ENCODE measurements at regions not wholly inside any gene's neighbourhood (a gene's known extent, or its start where the extent isn't known, plus 50 kb on each side); places are given as distances from the start of the nearest gene placed in this dataset.
"Not testable (repeated sequence)": the region's sequence is repeated elsewhere in the genome, so short reads cannot be mapped to it uniquely, and the experiment has no call there.

DNA sequence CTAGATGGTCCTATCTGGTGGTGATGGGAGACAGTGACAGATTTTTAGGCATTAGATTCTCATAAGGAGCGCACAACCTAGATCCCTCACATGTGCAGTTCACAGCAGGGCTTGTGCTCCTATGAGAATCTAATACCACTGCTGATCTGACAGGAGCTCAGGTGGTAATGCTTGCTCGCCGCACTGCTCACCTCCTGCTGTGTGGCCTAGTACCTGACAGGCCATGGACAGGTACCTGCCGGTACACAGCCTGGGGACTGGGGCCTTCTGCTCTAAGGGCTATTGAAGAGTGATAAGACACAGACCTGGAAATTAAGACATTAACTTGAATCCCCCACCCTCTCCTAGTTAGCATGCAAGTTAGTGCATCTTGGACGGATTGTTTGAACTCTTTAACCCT lies 64.4 kb downstream of the KLRB1 start:
- DNase-seq (ENCODE audit: extremely low spot score); CTCF ChIA-PET; POLR2A ChIA-PET: not testable (repeated sequence)

DNA sequence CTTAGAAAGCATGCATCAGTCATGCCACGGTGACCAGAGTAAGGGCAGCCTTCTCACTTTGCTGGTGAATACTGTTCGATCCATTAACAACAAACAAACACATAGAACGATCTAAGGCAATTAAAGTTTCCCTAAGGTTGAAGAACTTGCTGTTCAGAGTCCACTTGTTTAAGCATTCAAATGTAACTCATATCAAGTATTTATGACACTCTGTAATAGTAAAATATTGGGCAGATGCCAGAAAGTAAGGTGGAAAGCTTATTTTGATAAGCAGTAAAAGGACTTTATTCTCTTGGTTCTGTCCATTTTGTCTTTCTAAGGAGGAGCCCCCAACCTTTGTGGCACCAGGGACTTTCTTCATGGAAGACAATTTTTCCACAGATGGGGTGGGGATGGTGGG lies 64.9 kb downstream of the KLRB1 start:
- POLR2A ChIA-PET; CTCF ChIA-PET; DNase-seq (ENCODE audit: extremely low spot score): not testable (repeated sequence)

DNA sequence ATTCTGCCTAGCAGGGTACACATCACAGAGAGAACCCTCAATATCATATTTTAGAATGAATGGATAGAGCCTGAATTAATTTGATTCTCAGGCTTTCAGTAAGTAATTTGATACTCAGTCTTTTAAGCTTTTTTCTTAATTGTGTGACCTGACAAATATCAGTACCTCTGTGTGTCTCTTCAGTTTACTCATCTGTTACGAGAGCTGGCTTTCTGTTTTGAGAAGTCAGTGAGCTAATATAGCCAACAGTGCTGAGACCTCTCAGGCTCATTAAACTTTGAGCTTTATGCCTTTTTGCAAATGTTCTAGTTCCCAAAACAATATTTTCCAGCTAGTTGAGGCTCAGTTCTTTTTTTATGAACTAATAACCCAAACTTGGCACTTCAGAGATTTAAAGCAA lies 91.8 kb downstream of the KLRB1 start:
- DNase-seq (ENCODE audit: extremely low spot score), result peak; percentile 3
- POLR2A ChIA-PET, CTCF ChIA-PET: not testable (repeated sequence)

DNA sequence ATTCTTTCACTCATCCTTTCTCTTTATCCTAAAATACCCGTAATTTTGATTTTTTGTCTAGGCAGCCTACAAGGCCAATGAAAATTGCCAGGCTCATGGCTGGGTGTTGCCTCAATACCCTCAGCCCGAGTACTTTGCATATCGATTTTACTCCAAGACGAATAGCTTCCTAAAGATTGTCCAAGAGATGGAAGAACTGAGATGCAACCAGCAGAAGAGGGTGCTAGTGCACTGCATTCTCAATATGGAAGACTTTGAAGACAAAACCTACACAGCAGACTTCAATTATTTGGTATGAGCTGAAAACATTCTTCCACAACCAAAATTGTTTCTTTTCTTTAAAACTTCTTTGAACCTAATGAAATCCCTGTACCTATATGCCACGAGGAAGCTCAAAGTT lies 95.0 kb downstream of the KLRB1 start:
- POLR2A ChIA-PET; DNase-seq (ENCODE audit: extremely low spot score); CTCF ChIA-PET: not testable (repeated sequence)

DNA sequence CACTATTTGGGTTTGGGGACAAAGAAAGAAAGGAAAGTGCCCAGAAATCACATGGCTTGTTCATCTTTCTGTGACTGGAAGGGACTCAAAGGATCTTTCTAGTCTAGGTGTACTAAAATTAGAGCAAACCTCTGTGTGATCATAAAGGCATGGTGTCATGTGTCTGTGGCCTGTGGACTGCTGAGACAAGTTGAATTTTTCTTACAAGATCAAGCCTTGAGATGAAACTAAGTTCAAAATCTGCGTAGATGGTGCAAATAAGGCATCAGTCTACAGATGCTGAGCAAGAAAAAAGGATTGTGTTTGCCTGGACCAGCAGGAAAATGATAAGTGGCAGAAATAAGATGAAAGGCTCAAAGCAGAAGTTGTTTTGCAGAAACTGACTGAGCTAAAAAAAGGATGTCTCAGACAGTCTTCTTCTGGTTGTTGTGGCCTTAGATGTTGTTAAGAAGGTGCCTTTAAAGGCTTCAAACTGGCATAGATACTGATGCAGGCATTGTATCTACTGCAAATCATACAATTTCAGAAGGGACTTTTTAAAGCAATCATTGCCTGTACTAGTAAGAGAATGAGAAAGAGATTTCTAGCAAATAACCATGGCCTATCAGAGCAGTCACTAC lies 97.2 kb downstream of the KLRB1 start:
- DNase-seq (ENCODE audit: extremely low spot score); POLR2A ChIA-PET; CTCF ChIA-PET: not testable (repeated sequence)

DNA sequence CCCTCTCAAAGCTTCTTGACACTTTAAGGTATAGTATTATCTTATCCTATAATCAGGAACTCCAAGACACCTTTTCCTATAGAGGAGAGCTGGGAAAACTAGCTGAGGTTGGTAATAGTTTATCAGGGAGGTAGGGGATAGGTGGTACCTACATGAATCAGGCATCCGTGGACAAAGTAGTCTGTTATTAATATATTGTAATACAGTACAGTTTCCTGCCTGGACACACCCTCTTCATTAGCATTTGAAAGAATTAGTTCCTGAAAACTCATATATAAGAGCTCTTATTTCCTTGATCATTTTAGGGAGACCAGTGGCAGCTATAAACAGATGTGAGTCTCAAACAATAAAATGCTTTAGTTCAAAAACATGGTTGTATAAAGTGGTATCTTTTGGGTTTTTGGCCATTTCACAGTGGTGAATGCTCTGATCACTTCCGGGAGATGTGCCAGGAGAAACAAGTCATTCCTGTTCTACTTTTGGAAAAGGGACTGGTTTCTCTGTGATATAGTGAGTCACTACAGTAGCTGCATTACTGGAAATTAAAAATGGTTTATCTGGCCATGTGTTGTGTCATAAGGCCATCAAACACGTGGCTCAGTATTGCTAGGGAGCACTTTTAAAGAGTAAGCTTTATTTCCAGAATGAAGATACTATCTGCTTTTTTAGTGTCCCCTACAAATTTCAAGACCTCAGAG lies 98.1 kb downstream of the KLRB1 start:
- no peak for DNase-seq (ENCODE audit: extremely low spot score)
- POLR2A ChIA-PET, result no interaction called here
- CTCF ChIA-PET, result no interaction called here
- TF ChIP-seq, protein P1, sequence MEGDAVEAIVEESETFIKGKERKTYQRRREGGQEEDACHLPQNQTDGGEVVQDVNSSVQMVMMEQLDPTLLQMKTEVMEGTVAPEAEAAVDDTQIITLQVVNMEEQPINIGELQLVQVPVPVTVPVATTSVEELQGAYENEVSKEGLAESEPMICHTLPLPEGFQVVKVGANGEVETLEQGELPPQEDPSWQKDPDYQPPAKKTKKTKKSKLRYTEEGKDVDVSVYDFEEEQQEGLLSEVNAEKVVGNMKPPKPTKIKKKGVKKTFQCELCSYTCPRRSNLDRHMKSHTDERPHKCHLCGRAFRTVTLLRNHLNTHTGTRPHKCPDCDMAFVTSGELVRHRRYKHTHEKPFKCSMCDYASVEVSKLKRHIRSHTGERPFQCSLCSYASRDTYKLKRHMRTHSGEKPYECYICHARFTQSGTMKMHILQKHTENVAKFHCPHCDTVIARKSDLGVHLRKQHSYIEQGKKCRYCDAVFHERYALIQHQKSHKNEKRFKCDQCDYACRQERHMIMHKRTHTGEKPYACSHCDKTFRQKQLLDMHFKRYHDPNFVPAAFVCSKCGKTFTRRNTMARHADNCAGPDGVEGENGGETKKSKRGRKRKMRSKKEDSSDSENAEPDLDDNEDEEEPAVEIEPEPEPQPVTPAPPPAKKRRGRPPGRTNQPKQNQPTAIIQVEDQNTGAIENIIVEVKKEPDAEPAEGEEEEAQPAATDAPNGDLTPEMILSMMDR (IDR thresholded peaks at IDR 0.05; ENCODE audit: control extremely low read depth, extremely low read depth, low read depth, missing control alignments), result no peak

DNA sequence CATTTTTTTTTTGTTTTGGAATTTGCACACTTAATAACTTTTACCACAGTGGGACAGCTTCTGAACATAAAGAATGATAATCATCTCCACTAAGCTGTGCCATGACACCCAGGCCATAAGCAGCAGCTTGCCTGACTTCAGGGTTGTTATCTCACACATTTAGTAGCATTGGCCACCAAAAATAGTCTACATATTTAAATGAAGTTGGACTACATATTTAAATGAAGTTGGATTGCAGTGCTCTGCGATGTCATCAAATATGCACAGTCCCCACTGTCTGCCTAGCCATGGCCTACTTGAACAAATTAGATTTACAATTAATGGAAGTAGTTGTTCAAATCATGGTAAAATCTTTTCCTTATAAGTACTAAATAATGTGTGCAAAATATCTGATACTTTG lies 101.0 kb downstream of the KLRB1 start:
- POLR2A ChIA-PET, result no interaction called here
- CTCF ChIA-PET, result no interaction called here
- DNase-seq (ENCODE audit: extremely low spot score), result no peak
- TF ChIP-seq, protein P1 (IDR thresholded peaks at IDR 0.05; ENCODE audit: control extremely low read depth, extremely low read depth, low read depth, missing control alignments), result no peak

DNA sequence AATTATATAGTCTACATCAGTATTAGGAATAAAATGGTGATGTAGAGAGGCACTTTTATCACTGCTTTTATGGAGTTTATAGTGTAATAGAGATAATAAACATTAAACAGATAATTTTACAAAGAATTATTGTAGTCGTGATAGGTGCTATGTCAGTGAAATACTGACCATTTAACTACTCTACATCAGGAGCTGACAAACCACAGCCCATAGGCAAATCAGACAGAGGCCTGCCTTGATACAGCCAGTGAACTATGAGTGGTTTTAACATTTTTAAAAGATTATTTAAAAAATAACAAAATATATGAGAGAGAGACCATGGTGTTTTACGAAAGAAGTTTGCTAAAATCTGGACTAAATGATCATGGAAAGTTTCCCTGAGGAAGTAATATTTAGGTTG lies 104.3 kb downstream of the KLRB1 start:
- CTCF ChIA-PET; POLR2A ChIA-PET; DNase-seq (ENCODE audit: extremely low spot score): not testable (repeated sequence)

DNA sequence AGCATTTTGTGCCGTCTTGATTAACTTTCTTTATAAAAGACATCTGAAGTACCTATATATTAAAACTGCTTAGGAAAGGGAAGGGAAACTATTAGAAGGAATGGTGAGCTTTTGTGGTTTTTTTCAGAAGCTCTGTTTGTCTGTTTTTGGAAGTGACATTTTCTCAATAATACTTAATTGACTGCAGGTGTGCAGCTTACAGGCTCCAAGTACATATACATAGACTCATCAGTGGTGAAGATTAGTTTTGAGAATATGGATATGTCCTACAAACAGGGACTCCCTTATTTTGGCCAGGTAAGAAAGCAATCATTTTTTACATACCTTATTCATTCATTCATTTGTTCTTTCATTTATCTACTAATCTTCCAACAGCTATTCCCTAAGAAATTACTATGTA lies 104.9 kb downstream of the KLRB1 start:
- POLR2A ChIA-PET; DNase-seq (ENCODE audit: extremely low spot score); CTCF ChIA-PET: not testable (repeated sequence)

DNA sequence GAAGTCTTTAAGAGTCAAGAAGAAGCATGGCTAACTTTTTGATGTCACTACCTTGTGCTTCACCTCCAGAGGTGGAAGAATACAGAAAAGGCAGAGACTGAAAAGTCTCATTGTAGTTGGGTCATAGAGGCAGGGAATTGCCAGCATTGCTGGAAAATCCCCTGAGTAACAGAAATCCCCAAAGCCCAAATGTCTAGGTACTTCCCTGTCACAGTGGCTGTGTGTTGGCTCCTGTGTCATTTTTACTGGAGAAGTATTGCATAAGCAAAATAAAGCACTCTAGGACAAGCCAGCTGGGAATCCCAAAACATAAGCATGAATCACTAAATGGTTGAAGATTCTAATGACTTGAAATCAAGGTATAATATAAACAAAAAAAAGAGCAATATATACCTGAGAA lies 114.4 kb downstream of the KLRB1 start:
- POLR2A ChIA-PET; CTCF ChIA-PET; DNase-seq (ENCODE audit: extremely low spot score): not testable (repeated sequence)

DNA sequence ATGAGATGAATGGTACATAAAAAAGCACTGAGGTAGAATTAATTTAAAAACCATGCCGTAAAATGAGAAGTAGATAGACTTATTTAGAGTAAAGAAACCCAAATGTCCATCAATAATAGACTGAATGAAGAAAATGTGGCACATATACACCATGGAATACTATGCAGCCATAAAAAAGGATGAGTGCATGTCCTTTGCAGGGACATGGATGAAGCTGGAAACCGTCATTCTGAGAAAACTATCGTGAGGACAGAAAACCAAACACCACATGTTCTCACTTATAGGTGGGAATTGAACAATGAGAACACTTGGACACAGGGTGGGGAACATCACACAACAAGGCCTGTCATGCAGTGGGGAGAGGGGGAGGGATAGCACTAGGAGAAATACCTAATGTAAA lies 126.4 kb downstream of the KLRB1 start:
- POLR2A ChIA-PET, CTCF ChIA-PET: not testable (repeated sequence)

DNA sequence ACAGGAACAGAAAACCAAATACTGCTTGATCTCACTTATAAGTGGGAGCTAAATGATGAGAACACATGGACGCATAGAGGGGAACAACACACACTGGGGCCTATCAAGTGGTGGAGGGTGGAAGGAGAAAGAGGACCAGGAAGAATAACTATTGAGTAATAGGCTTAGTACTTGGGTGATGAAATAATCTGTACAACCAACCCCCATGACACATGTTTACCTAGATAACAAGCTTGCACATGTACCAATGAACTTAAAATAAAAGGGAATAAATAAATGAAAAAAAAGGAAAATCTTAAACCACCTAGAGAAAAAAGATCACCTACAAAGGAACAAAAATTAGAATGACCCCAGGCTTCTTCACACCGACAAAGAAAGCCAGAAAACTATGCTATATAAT lies 133.5 kb downstream of the KLRB1 start:
- POLR2A ChIA-PET; DNase-seq (ENCODE audit: extremely low spot score); CTCF ChIA-PET: not testable (repeated sequence)

More for the DNA sequence above, 126.4 kb downstream of the KLRB1 start:
- not testable (repeated sequence) for DNase-seq (ENCODE audit: extremely low spot score)

DNA sequence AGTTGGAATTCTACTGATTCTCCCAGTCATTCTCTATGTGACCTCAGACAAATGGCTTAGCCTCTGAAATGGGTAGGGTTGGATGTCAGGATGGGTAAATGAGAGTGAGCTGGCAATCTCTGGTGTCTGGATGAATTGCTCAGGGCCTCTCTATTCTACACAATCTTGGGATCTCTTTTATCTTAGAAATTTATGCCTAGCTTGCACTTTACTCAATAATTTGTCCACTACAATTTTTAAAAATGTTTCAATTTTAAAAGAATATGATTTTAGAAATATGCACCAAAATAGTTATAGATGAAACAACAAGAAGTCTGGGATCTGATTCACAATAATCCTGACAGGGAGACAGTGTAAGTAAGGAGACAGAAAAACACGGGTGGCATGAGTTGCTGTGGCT lies 134.1 kb downstream of the KLRB1 start:
- POLR2A ChIA-PET; CTCF ChIA-PET; DNase-seq (ENCODE audit: extremely low spot score): not testable (repeated sequence)

DNA sequence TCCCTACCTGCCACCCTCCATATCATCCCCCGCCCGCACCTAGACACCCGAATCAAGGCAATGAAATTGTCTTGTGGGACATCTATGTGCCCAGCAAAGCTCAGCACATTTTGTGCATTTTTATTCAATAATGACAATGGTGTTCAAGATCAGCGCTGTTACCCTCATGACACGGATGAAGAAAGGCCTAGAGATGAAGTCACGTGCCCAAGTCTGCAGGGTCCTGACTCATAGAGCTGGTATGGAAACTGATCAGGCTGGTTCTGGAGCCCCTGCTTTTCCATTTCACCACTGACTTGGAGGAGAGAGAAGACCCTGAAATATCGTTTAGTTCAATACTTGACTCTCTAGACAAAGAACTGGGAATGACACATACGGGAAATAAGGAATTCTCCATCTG lies 136.2 kb downstream of the KLRB1 start:
- POLR2A ChIA-PET; CTCF ChIA-PET; DNase-seq (ENCODE audit: extremely low spot score): not testable (repeated sequence)

DNA sequence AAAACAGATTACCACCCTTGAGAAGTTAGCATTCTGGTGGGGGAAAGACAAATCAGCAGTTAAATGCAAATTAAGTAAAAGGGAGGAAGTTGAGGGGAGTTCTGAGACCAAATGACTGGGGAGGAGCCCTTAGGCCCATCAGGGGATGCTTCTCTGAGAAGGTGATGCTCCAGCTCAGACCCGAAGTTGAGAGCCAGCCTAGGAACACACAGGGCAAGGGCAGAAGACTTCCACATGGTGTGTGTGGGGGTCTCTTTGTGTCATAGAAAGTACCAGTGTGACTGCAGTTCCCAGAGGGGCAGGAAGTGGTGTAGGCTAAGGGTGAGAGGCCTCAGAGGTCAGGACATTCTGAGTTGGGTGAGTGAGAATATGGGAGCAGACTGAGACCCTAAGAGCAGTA lies 137.3 kb downstream of the KLRB1 start:
- CTCF ChIA-PET, POLR2A ChIA-PET: not testable (repeated sequence)
- DNase-seq (ENCODE audit: extremely low spot score), result peak; percentile 9

DNA sequence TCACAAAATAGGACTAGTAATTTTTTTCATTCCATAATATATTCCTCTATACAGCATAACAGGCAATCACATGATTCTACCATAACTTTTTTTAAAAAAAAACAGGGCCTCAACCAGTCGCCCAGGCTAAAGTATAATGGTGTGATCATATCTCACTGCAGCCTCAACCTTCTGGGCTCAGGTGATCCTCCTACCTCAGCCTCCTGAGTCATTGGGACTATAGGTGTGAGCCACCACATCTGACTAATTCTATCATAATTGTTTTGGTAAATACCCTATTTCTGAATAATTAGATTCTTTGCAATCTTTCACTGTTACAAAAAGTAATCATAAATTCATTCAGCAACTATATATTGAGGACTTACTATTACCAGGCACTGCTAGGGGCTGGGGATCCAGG lies 137.8 kb downstream of the KLRB1 start:
- DNase-seq (ENCODE audit: extremely low spot score); POLR2A ChIA-PET: not testable (repeated sequence)
- CTCF ChIA-PET, result interaction anchor here (0.8 to 1.4 kb wide), 3 partner anchors 97 to 136 kb away, joined by 3 to 5 read pairs (median 3); no protein-coding TSS in a partner anchor

DNA sequence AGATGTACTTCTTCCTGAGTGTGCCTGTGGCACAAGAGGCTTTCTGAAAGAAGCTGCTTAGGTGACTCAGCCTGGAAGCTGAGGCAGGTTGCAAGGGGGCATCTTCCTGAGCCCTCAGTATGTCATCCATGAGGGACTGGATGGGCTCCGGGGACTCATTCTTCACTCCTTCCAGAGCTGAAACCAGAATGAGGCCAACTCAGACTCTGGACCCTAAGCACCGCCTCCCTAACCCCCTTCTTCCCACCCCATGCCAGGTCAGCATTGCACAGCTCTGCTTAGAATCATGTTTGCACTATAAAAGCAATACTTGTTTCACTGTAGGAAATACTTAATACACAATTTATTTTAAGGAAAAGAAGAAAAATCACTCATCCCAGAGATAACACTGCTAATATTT lies 138.3 kb downstream of the KLRB1 start:
- DNase-seq (ENCODE audit: extremely low spot score); POLR2A ChIA-PET: not testable (repeated sequence)
- CTCF ChIA-PET, result interaction anchor here (0.6 to 1.5 kb wide), 14 partner anchors 21 to 279 kb away, joined by 3 to 7 read pairs (median 3); no protein-coding TSS in a partner anchor

All from GM10248 (cell line).